CD4-positive, alpha-beta T cell (primary cell): ENCODE measurements at regions not wholly inside any gene's neighbourhood (a gene's known extent, or its start where the extent isn't known, plus 50 kb on each side); places are given as distances from the start of the nearest gene placed in this dataset.

Experiments
- ATAC-seq: fragments of 200-7000 bp; cut with Tn5 transposase; one replicate; pipeline ENCODE4 v1.10.0; 2022; ENCODE audit warnings: mild to moderate bottlenecking; ENCODE audit not compliant: poor library complexity
- CTCF ChIA-PET: fragments of 350-600 bp; sonication (Branson Sonifier 250); formaldehyde crosslinking; loops from one replicate; lab custom pipeline; 2021; ENCODE audit warnings: antibody characterized with exemption, inconsistent platforms; lab: Charles Lee
- POLR2A ChIA-PET: fragments of 350-600 bp; sonication (Branson Sonifier 250); formaldehyde crosslinking; loops from one replicate; lab custom pipeline; 2021; ENCODE audit warnings: antibody characterized with exemption, inconsistent platforms; lab: Charles Lee
- DNase-seq, 14 experiments: peaks; one replicate each; pipeline ENCODE4 v3.0.0-alpha.2; 2013 to 2020; ENCODE audit warnings: mixed read lengths in 2 of 14
- H3K27ac ChIP-seq, 2 donors: one replicate each; pipeline versions ENCODE4 v1.5.1 to v1.7.0; 2013; ENCODE audit warnings: low read length in 2 of 2, low read depth in 1 of 2, mild to moderate bottlenecking in 1 of 2
- H3K27me3 ChIP-seq, 2 experiments: 1 replicate in 1 of 2; 2 replicates in 1 of 2; pipeline versions ENCODE4 v1.6.1 to v1.7.0; 2013; ENCODE audit warnings: low read length in 2 of 2, control low read depth in 1 of 2, mild to moderate bottlenecking in 1 of 2, moderate library complexity in 1 of 2; ENCODE audit not compliant: insufficient read depth in 2 of 2, control insufficient read depth in 1 of 2
- H3K36me3 ChIP-seq: one replicate; pipeline ENCODE4 v1.6.1; 2013; ENCODE audit warnings: low read length, control low read depth; ENCODE audit not compliant: insufficient read depth
- H3K4me1 ChIP-seq: one replicate; pipeline ENCODE4 v1.6.1; 2013; ENCODE audit warnings: low read length, control low read depth; ENCODE audit not compliant: insufficient read depth
- H3K4me3 ChIP-seq: one replicate; pipeline ENCODE4 v1.5.1; 2013; ENCODE audit warnings: mild to moderate bottlenecking, low read length, moderate library complexity
- H3K9me3 ChIP-seq, 2 experiments: 1 replicate in 1 of 2; 2 replicates in 1 of 2; pipeline versions ENCODE4 v1.6.1 to v1.7.0; 2013; ENCODE audit warnings: low read length in 2 of 2, mild to moderate bottlenecking in 2 of 2, control low read depth in 1 of 2, moderate library complexity in 1 of 2; ENCODE audit not compliant: control insufficient read depth in 1 of 2, insufficient read depth in 1 of 2
- H3K27ac Mint-ChIP-seq: one replicate; pipeline ENCODE4 v1.8.0; 2020; ENCODE audit warnings: mixed read lengths
- H3K27me3 Mint-ChIP-seq: one replicate; pipeline ENCODE4 v1.8.0; 2021; ENCODE audit warnings: mixed read lengths
- H3K36me3 Mint-ChIP-seq: one replicate; pipeline ENCODE4 v1.8.0; 2021; ENCODE audit warnings: low read depth, mixed read lengths
- H3K4me1 Mint-ChIP-seq: one replicate; pipeline ENCODE4 v1.8.0; 2021; ENCODE audit warnings: low read depth, mixed read lengths
- H3K4me3 Mint-ChIP-seq: one replicate; pipeline ENCODE4 v1.8.0; 2020; ENCODE audit warnings: mild to moderate bottlenecking, mixed read lengths
- H3K9me3 Mint-ChIP-seq: one replicate; pipeline ENCODE4 v1.8.0; 2020; ENCODE audit warnings: mixed read lengths
- intact Hi-C, 2 experiments: fragments of 100-400 bp; cut with DNase I in 1 of 2; cut with micrococcal nuclease in 1 of 2; formaldehyde crosslinking; loops; one replicate each; pipeline versions ENCODE4 v1.15.1 to v1.9.0; 2023 to 2025; cut with DNase I, micrococcal nuclease
- TF ChIP-seq, protein P1 (sequence below): fragments of 200-600 bp; IDR thresholded peaks from one replicate; pipeline ENCODE4 v1.8.0; 2022; ENCODE audit warnings: antibody characterized with exemption, mild to moderate bottlenecking

DNA sequence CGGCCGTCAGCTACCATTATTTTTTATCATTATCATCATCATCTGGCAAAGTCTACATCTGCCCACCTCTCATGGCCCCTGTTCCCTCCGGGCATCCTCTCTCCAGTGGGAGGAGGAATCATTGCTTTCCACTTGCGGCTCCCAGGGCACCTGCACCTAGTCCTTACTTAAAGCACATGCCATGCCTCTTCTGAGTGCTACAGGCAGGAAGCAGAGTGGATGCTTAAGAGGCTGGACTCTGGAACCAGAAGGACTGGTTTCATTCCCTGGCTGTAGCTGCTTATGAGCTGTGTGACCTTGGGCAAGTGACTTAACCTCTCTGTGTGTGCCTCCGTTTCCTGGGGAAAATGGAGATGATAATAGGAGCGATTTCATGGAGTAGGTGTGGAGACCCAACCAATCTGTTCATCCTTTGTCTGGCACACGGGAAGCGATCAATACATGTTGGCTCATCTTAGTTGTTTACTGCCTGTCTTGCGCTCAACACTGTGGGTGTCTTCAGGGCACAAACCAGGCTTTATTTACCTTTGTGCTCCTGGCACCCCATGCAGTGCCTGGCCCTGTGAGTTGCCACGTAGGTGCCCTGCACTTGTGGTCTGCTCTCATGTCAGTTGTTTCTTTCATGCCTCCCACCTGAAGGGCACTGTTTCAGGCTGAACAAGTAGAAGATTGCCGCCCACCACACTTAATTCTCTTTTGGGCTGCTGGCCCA, 317.0 kb upstream of the SULF2 start:
- Histone ChIP-seq H3K27me3 (no peaks in the 10 kb centered on the region), H3K4me1 (no peaks in the 10 kb centered on the region), H3K9me3 (peaks cover 0 to 3% of the 10 kb centered on the region in 2 experiments), H3K4me3 (no peak overlapping the region), H3K27ac (no peak overlapping the region), H3K36me3 (no peaks in the 10 kb centered on the region)
- Mint-ChIP-seq H3K27ac (no peak overlapping the region), H3K36me3 (no peaks in the 10 kb centered on the region), H3K4me3 (no peak overlapping the region), H3K4me1 (no peaks in the 10 kb centered on the region), H3K9me3 (no peaks in the 10 kb centered on the region), H3K27me3 (no peaks in the 10 kb centered on the region)
- intact Hi-C loops: no loop called here
- ChIA-PET CTCF (no interaction called here), POLR2A (no interaction called here)
- DNase-seq (no peak), ATAC-seq (no peak)
- TF ChIP-seq, protein P1, sequence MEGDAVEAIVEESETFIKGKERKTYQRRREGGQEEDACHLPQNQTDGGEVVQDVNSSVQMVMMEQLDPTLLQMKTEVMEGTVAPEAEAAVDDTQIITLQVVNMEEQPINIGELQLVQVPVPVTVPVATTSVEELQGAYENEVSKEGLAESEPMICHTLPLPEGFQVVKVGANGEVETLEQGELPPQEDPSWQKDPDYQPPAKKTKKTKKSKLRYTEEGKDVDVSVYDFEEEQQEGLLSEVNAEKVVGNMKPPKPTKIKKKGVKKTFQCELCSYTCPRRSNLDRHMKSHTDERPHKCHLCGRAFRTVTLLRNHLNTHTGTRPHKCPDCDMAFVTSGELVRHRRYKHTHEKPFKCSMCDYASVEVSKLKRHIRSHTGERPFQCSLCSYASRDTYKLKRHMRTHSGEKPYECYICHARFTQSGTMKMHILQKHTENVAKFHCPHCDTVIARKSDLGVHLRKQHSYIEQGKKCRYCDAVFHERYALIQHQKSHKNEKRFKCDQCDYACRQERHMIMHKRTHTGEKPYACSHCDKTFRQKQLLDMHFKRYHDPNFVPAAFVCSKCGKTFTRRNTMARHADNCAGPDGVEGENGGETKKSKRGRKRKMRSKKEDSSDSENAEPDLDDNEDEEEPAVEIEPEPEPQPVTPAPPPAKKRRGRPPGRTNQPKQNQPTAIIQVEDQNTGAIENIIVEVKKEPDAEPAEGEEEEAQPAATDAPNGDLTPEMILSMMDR: no peak

DNA sequence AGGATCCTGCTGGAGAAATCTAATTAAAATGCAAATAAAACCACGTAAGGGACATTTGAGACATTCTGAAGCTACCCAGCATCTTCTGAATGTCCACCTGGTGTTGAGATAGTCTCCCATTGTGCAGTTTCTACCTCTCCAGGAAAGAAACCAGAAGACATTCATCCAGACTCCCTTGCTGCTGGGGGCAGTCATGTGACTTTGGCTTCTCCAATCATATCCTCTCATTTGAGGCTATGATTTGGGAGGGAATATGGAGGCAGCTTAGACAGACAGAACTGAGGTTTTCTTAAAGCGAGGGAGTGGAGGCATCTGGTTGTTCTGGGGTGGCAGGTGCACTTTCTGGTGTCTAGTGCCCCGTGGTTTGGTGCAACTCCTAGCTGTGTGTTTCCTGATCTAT, 315.2 kb upstream of the SULF2 start:
- H3K4me3 Mint-ChIP-seq: no peak overlapping the region
- Histone ChIP-seq H3K4me1 (no peaks in the 10 kb centered on the region), H3K27me3 (no peaks in the 10 kb centered on the region), H3K27ac (no peak overlapping the region), H3K36me3 (no peaks in the 10 kb centered on the region), H3K4me3 (no peak overlapping the region), H3K9me3 (peaks cover 0 to 3% of the 10 kb centered on the region in 2 experiments)
- H3K9me3 Mint-ChIP-seq: no peaks in the 10 kb centered on the region
- POLR2A ChIA-PET: no interaction called here
- no peaks in the 10 kb centered on the region for H3K27me3 Mint-ChIP-seq
- ATAC-seq: no peak
- no peaks in the 10 kb centered on the region for H3K36me3 Mint-ChIP-seq
- CTCF ChIA-PET: no interaction called here
- no peak overlapping the region for H3K27ac Mint-ChIP-seq
- DNase-seq: no peak
- no peaks in the 10 kb centered on the region for H3K4me1 Mint-ChIP-seq
- TF ChIP-seq, protein P1: no peak
- intact Hi-C loops: no loop called here

DNA sequence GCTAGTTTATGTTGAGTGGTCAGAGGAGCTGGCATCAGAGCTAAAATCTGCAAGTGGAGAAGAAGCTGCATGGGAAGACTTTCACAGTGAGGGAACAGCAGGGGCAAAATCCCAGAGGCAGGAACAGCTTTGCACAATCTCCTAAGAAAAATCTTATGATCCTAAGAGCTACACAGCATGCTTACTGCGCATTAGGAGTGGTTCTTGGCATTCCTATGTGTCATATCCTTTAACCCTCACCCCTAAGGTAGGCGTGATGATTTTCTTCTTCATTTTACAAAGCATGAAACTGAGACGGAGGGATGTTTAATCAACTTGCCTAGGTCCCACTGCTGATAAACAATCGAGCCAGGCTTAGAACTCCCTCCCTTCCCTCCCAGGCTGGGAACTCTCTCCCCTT, 313.6 kb upstream of the SULF2 start:
- peaks cover 0 to 3% of the 10 kb centered on the region in 2 experiments for H3K9me3 ChIP-seq
- intact Hi-C loops: no loop called here
- Mint-ChIP-seq H3K4me3 (no peak overlapping the region), H3K27ac (no peak overlapping the region), H3K27me3 (no peaks in the 10 kb centered on the region), H3K9me3 (no peaks in the 10 kb centered on the region), H3K4me1 (no peaks in the 10 kb centered on the region), H3K36me3 (no peaks in the 10 kb centered on the region)
- POLR2A ChIA-PET: no interaction called here
- DNase-seq: no peak
- H3K4me1 ChIP-seq: no peaks in the 10 kb centered on the region
- CTCF ChIA-PET: no interaction called here
- no peak overlapping the region for H3K27ac ChIP-seq
- ATAC-seq: no peak
- no peaks in the 10 kb centered on the region for H3K27me3 ChIP-seq
- no peaks in the 10 kb centered on the region for H3K36me3 ChIP-seq
- no peak overlapping the region for H3K4me3 ChIP-seq
- TF ChIP-seq, protein P1: no peak
